ENCODE measurements at regions not wholly inside any gene's neighbourhood (a gene's known extent, or its start where the extent isn't known, plus 50 kb on each side); places are given as distances from the start of the nearest gene placed in this dataset.
A peak's percentile ranks its signal among the peaks of the same experiment; 100 is the strongest.

DNA sequence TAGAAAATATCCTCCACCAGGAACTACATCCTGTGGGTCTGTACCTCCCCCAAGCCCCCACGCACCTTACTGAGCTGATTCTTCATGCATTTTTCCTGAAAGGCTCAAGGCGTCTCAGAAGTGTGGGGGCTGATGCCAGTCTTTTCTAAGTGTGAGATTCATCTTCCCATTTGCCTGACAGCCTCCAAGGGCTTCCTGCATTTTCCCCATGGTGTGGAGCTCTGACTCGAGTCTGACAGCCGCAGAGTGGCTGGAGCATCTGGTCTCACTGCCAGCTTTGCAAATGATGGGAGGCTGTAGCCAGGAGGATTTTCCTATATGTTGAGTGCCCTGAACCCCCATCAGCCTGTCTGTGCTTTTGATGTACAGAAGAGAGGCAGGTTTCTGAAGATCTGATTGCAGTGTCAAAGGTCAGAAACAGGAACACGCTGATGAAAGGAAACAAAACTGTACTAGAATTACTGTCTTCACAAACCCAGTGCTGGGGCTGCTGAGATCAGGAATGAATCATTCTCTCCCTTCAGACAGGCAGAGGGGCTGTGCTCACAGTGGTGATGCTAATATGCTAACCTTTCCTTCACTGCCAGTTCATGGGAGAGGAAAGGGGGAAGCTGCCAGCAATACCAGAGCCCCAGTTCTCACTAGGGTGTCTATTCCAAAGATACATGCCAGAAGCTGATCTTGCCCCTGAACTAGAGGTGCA is 201.5 kb upstream of the C1orf174 start:
- no peaks in the 10 kb centered on the region for H3K36me3 ChIP-seq
- H3K9me3 ChIP-seq: no peaks in the 10 kb centered on the region
- DNase-seq (peak; percentile 32), ATAC-seq (no peak)
- H3K4me3 ChIP-seq: no peak overlapping the region
- H3K27me3 ChIP-seq: peaks cover 8% of the 10 kb centered on the region
- TF ChIP-seq, protein P1, sequence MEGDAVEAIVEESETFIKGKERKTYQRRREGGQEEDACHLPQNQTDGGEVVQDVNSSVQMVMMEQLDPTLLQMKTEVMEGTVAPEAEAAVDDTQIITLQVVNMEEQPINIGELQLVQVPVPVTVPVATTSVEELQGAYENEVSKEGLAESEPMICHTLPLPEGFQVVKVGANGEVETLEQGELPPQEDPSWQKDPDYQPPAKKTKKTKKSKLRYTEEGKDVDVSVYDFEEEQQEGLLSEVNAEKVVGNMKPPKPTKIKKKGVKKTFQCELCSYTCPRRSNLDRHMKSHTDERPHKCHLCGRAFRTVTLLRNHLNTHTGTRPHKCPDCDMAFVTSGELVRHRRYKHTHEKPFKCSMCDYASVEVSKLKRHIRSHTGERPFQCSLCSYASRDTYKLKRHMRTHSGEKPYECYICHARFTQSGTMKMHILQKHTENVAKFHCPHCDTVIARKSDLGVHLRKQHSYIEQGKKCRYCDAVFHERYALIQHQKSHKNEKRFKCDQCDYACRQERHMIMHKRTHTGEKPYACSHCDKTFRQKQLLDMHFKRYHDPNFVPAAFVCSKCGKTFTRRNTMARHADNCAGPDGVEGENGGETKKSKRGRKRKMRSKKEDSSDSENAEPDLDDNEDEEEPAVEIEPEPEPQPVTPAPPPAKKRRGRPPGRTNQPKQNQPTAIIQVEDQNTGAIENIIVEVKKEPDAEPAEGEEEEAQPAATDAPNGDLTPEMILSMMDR (IDR thresholded peaks at IDR 0.05): no peak
- H3K4me1 ChIP-seq: no peaks in the 10 kb centered on the region
- H3K27ac ChIP-seq: no peak overlapping the region
- intact Hi-C loops (cut with DNase I): no loop called here

DNA sequence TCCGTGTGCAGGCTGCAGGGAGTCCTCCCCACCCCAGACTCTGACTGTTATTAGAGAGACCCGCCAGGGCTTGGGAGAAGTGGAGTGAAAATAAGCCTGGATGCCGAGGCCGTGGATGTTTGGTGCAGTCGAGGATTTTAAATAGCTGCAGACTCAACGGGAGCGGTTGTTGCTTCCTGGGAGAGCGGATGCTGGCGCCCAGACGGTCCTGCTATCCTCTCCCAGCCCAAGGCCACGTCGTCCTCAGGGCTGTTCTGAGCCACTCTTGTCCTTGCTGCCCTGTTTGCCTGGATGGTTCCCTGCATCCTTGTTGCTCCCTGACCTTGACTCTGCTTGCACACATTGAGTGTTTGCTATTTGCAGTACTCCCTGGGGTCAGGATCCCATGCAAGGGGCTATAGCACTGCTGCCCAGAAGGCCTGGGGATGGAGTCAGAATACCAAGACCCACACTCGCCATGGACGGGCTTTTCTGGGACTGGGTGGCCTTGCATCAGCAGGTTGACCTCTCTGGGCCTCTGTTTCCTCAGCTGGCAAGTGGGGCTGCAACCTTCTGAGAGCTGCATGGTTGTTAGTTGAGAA is 205.3 kb upstream of the C1orf174 start:
- DNase-seq (peak; percentile 46), ATAC-seq (no peak)
- intact Hi-C loops (cut with DNase I): no loop called here
- Histone ChIP-seq H3K27ac (no peak overlapping the region), H3K4me3 (no peak overlapping the region), H3K9me3 (no peaks in the 10 kb centered on the region), H3K36me3 (no peaks in the 10 kb centered on the region), H3K4me1 (no peaks in the 10 kb centered on the region), H3K27me3 (peaks cover 8% of the 10 kb centered on the region)
- TF ChIP-seq, protein P1 (IDR thresholded peaks at IDR 0.05): no peak

DNA sequence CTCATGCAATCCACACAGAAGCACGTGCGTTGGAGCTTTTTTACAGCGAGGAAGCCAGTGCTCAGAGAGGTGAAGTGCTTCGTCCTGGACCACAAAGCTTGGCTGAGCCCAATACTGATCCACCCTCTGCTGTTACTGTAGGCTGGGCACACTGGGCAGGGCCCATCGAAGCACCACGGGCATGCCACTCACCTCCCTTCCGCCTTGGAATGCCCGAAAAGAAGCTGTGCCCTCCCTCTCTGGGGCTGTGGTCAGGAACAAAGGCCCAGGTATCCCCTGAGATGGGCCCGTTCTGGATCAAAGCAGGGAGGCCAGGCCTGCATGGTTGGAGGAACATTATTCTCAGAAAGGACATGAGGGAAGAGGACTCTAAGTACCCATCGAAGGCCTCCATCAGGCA is 206.7 kb upstream of the C1orf174 start:
- ATAC-seq: no peak
- Histone ChIP-seq H3K9me3 (no peaks in the 10 kb centered on the region), H3K4me3 (no peak overlapping the region), H3K27ac (no peak overlapping the region), H3K4me1 (no peaks in the 10 kb centered on the region), H3K27me3 (no peaks in the 10 kb centered on the region), H3K36me3 (no peaks in the 10 kb centered on the region)
- TF ChIP-seq, protein P1 (IDR thresholded peaks at IDR 0.05): no peak
- intact Hi-C loops (cut with DNase I): no loop called here
- DNase-seq: peak; percentile 53

DNA sequence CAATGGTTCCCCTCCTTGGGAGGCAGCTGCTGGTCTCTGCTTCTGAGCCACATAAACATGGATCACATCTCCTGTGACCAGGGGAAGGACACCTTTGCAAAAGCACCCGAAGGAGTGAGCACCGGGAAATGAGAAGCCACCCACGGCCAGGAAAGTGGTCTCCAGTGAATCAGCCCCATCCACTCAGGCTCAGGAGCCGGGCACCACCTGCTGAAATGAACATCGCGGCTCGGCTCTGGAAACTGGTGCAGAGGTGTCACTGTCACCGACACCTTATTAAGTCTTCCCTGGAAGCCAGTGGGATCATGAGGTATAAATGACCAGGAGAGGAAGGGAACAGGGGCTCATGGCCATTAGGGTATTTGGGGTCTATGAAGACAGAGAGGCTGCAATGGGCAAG is 207.2 kb upstream of the C1orf174 start:
- DNase-seq: peak; percentile 16
- H3K36me3 ChIP-seq: no peaks in the 10 kb centered on the region

DNA sequence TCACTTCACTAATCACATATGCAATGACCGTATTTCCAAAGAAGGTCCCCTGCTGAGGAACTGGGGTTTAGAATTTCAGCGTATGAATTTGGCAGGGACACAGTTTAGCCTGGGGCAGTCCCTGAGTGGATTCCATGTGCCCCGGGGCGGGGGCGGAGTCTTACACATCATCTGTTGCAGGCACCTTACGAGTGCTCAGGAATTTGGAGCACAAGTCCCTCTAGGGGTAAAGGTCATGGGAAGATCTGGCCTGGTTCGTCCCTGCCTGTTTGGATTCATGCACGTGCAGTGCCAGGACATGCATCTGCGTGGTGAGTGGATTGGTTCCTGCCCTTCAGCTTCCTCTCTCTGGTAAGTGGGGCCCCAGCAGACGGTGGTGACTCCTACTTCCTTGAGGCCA is 208.3 kb upstream of the C1orf174 start:
- TF ChIP-seq, protein P1 (IDR thresholded peaks at IDR 0.05): no peak
- H3K27me3 ChIP-seq: no peaks in the 10 kb centered on the region
- H3K9me3 ChIP-seq: no peaks in the 10 kb centered on the region
- no peaks in the 10 kb centered on the region for H3K4me1 ChIP-seq
- ATAC-seq (no peak), DNase-seq (peak; percentile 53)
- no peaks in the 10 kb centered on the region for H3K36me3 ChIP-seq
- H3K4me3 ChIP-seq: no peak overlapping the region
- intact Hi-C loops (cut with DNase I): no loop called here
- H3K27ac ChIP-seq: no peak overlapping the region

More for the DNA sequence above, 207.2 kb upstream of the C1orf174 start:
- intact Hi-C loops (cut with DNase I): no loop called here
- Histone ChIP-seq H3K4me1 (no peaks in the 10 kb centered on the region), H3K4me3 (no peak overlapping the region), H3K27me3 (no peaks in the 10 kb centered on the region), H3K9me3 (no peaks in the 10 kb centered on the region), H3K27ac (no peak overlapping the region)
- no peak for ATAC-seq
- TF ChIP-seq, protein P1 (IDR thresholded peaks at IDR 0.05): no peak
